GM21717 (cell line): ENCODE measurements at regions not wholly inside any gene's neighbourhood (a gene's known extent, or its start where the extent isn't known, plus 50 kb on each side); places are given as distances from the start of the nearest gene placed in this dataset.
A peak's percentile ranks its signal among the peaks of the same experiment; 100 is the strongest.

Experiments
- ATAC-seq: cut with Tn5 transposase; IDR thresholded peaks from one replicate; pipeline ENCODE4 v1.9.1; 2021; ENCODE audit warnings: mild to moderate bottlenecking, moderate library complexity; ENCODE audit not compliant: unreplicated experiment

DNA sequence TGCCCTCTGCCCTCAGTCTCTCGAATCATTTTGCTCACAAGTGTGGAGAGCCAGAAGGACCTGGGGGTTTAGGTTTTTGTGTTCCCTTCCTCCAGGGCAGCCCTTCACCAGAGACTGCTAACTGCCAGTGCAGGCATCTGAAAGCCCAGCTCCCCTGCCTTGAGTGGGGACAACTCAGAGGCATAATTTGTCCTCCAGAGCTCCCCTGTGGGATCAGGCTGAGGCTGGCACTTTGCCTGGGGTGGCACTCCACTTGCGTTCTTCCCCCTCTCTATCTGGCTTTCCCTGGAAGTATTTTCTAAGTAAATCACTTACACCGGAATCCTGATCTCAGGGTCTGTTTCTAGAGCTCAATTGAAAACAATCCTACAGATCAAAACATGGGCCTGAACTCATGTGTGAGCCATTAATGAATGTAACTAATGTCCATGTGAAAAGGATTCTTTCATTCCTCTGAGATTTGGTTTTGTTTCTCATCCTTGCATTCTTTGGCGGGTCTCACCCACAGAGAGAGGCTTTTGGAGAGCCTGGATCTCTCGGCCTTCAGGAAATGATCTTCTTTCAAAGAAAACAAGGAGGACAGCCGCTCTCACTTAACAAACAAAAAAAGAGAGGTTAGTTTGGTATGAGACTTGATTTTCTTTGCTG is 125.7 kb upstream of the RIPOR2 start:
- ATAC-seq = no peak

DNA sequence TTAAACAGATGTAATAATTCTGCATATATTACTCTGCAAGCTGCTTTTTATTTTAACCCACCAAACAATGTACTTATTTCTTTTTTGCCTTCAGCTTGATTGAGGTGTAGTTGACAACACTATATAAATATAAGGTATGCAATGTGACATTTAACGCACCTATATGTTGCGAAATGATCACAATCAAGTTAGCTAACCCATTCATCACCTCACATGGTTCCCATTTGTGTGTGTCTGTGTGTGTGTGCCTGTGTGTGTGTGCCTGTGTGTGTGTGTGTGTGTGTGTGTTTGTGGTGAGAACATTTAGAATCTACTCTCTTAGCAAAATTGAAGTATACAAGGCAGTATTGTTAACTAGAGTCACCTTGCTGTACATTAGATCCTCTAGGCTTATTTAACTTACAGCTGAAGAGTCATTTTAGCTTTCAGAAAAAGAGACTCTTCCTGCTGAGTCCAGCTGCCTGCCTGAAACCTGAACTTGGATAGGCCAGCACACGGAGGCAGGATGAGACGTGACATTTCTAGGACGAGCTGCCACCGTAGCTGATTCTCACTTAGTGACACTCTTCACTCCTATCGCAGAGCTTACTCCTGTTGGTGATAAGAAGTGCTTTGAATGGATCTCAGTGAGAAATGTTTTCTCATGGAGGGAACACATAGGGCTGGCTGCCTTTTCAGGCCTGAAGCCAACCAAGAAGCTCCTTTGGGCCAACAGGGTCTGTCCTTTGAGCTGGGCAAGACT is 126.5 kb upstream of the RIPOR2 start:
- no peak for ATAC-seq

DNA sequence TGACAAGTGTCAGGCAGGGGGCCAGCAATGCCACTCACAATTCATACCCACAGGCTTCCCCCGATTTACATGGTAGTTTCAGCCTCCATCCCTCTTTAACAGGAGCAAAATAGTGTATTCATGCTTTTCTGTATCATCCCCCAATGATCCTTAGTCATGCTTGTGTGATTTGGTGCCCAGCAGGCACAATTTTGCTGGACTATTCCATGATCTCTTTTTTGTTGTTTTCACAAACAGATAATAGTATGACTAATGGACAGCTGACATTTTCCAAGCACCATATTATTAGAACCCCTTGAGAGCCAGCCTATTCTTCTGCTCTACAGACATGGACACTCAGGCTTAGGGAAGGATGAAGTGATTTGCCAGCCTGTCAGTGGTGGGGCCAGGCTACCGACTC is 128.2 kb upstream of the RIPOR2 start:
- ATAC-seq = no peak

GRCh38 chr6:25065666-25066065 is 129.9 kb upstream of the RIPOR2 start:
- no peak for ATAC-seq

DNA sequence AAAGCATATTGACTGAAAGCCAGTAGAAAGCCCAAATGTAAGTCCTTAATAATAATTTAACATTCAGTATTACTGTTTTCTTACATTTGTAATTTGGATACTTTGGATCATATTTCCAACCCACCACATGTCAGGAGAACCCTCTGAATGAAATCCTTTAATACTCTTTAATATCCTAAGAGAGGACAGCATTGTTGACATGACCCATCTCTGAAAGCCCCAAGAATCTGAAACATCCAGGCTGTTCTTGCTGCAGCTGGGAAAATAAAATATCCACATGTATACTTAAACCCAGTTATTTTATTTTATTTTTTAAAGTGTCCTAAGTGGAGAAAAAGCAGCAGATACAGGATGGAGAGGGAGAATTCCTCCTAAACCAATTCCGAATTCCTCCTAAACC is 130.8 kb upstream of the RIPOR2 start:
- no peak for ATAC-seq

GRCh38 chr6:25068866-25069265 is 133.1 kb upstream of the RIPOR2 start:
- ATAC-seq = no peak

- peak; percentile 75 for ATAC-seq
These were observed 135.0 kb upstream of the RIPOR2 start for GRCh38 chr6:25070547-25071366.

DNA sequence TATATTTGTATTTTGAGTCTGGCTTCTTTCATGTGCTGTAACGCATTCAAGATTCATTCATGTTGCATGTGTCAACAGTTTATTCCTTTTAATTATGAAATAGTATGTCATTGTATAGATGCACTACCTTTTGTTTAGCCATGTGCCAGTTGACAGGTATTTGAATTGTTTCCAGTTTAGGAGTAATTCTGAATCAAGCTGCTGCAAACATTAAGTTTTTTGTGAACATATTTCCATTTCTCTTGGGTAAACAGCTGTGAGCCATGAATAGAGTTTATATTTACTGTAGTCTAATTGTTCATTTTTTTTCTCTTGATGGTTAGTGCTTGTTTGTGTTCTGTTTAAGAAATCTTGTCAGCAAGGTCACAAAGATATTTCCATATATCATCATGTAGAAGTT is 142.4 kb upstream of the RIPOR2 start:
- no peak for ATAC-seq

DNA sequence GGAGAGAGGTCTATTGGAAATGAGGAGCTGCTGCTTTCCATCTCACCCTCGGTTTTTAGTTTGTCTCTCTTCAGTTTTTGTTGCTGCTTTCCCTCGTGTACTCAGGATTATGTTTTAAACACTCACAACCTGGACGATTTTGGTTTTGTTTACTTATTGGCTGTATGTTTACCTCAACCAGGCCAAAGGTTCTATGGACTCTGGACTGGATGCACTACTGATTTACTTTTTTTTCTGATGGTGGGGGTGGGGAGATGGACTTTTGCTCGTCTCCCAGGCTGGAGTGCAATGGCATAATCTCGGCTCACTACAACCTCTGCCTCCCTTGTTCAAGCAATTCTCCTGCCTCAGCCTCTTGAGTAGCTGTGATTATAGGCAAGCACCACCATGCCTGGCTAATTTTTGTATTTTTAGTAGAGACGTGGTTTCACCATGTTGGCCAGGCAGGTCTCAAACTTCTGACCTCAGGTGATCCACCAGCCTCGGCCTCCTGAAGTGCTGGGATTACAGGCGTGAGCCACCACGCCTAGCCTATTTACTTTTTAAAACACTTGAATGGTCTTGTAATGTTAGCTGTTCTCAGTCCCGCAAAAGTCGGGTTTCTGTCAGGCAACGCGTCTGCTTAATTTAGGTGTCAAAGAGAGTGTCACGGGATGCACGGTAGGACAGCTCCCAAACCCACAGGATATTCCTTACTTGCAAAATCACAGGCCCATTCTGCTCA is 148.2 kb upstream of the RIPOR2 start:
- ATAC-seq = no peak

DNA sequence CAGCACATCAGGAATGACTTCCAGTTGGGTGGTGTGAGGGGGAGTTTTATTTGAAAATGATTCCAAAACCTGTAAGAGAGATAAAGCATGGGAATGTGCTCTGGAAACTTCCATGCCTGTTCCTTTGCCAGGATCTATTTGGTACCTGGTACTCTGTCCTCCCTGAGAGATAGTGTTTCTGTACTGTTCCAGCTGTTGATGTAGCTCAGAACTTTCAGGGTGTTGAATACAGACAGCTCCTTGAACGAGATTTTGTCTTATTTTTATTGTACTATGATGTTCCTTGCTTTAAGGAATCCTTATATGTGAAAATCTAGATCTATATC is 148.7 kb upstream of the RIPOR2 start:
- no peak for ATAC-seq

DNA sequence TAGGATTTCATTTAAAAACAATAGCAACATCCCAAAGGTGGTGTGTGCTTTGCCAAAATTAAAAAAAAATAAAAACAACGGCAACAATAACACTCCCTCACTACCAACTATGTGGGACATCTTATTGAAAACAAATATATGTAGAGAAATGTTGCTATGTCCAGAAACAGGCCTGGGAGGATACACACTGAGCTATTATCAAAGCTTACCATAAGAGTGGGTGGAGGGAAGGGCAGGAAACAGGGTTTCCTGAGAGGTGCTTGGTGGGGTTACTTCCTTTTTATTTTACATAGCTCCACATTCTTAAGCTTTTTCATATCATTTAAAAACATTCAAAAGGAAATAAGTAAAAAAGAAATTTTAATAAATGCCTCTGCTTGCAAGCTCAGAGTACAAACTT is 150.0 kb upstream of the RIPOR2 start:
- no peak for ATAC-seq

DNA sequence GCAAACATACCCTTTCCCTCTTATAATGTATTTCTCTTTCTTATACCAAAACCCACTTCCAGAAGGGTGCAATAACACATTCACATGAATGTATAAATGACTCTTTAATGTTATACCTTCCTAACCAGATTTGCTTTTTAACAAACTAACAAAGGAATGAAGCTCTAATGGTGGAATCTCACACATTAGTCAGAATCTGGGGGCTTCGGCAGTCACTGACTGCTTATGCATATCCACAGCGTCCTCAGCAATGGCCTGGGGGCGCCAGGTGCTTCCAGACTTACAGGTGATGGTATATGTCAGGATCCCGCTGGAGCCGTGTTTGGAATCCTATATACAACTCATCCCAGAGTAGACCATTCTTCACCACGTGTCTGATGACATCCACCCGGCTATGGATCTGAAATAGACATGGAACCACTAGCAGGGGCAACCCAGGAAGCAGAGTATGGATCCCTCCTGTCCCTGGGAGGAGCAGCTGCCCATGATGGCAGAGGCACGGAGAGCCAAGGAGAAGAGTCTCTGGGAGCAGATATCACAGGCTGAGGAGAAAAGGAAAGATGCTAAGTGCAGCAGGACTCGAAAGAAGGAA is 150.8 kb upstream of the RIPOR2 start:
- ATAC-seq = no peak

DNA sequence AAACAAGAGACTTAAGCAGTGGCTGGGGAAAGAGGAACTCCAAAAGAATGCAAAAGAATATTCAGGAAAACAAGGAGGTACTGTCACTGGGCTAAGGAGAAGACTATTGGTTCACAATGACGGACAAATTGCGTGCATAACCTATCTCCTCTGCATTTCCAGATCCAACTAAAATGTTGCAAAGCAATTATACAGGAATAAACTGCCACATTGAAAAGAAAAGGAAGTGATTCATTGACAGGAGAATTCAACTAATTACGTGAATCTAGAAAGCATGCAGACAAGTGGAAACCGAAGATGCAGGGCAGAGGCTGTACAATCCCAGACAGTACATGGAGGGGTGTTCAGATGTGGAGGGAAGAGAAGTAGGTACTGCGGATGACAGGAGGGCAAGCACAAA is 152.8 kb upstream of the RIPOR2 start:
- ATAC-seq = no peak

- no peak for ATAC-seq
These were observed 153.7 kb upstream of the RIPOR2 start for GRCh38 chr6:25089442-25089841.

DNA sequence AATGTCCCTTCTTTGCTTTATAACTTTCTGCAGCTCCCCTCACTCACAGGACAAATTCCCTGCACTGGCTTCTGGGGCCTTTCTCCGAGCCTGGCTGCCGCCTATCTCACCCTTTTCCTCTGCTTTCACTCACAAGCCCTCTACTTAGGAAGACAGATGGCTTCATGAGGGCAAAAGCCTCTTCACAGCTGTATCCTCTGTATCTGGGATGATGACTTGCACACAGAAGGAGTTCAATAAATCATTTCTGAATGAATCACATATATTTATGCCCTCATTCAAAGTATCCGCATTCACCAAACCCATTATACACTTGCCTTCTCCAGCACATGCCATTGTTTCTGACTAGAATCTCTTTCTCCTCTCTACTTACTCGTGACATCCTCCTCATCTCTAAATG is 159.0 kb upstream of the RIPOR2 start:
- ATAC-seq = no peak

- no peak for ATAC-seq
These were observed 164.5 kb upstream of the RIPOR2 start for GRCh38 chr6:25100288-25100687.

- no peak for ATAC-seq
These were observed 167.8 kb upstream of the RIPOR2 start for GRCh38 chr6:25103603-25104002.

DNA sequence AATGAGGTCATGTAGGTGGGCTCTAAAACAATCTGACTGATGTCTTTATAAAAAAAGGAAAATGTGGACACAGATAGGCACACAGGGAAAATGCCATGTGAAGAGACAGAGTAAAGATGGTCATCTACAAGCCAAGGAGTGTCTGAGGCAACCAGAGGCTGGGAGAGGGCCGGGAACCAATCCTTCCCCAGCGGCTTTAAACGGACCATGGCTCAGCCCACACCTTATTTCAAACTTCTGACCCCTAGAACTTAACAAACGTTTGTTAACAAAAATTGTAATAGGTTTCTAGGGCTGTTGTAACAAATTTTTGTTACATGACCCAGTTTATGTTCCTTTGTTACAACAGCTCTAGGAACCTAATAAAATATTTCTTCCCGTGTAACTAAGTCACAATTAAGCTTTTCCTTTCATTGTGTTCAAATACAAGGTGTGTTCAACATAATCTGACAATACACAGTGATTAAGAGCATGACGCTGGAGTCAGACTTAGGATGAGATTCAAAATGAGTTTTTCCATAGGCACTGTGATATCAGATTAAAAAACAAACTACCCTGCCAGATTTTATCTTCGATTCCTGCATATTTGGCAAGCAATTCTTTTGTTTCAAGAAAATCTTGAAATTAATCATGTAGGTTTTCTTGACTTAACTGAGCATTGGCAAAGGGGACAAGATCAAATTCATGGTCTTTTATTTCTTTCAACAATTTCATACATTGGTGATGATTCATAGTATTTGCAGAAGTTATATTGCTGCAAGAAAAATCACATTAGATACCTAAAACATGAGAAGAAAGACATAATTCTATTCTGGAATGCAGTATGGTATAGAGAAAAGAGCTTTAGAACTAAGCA is 169.5 kb upstream of the RIPOR2 start:
- ATAC-seq = no peak

GRCh38 chr6:25107218-25107617 is 171.5 kb upstream of the RIPOR2 start:
- ATAC-seq = no peak

- no peak for ATAC-seq
These were observed 167.4 kb upstream of the CARMIL1 start for GRCh38 chr6:25111782-25112181.
